Mesenchymal stem cell (in vitro differentiated cells and primary cell): ENCODE measurements at regions not wholly inside any gene's neighbourhood (a gene's known extent, or its start where the extent isn't known, plus 50 kb on each side); places are given as distances from the start of the nearest gene placed in this dataset.
"Not testable (repeated sequence)": the region's sequence is repeated elsewhere in the genome, so short reads cannot be mapped to it uniquely, and the experiment has no call there.

Experiments used
- DNase-seq: peaks from one replicate; pipeline ENCODE4 v3.0.0-alpha.2; 2013
- H2AFZ ChIP-seq: one replicate; pipeline ENCODE4 v1.6.1; 2013; ENCODE audit warnings: low read depth, mild to moderate bottlenecking, control low read depth, inconsistent platforms, low read length, moderate library complexity
- H2AK5ac ChIP-seq: 2 replicates; pipeline ENCODE4 v1.6.1; 2013; ENCODE audit warnings: low read length, moderate library complexity, mild to moderate bottlenecking, inconsistent platforms; ENCODE audit not compliant: severe bottlenecking
- H2BK120ac ChIP-seq: one replicate; pipeline ENCODE4 v1.6.1; 2013; ENCODE audit warnings: low read depth, mild to moderate bottlenecking, inconsistent platforms, low read length, moderate library complexity
- H2BK12ac ChIP-seq, 2 experiments: one replicate each; pipeline ENCODE4 v1.6.1; 2013; ENCODE audit warnings: inconsistent platforms in 2 of 2, low read length in 2 of 2, mild to moderate bottlenecking in 2 of 2, moderate library complexity in 2 of 2, control low read depth in 1 of 2
- H2BK15ac ChIP-seq: one replicate; pipeline ENCODE4 v1.6.1; 2013; ENCODE audit warnings: mild to moderate bottlenecking, low read depth, inconsistent platforms; ENCODE audit not compliant: poor library complexity, severe bottlenecking
- H2BK5ac ChIP-seq: 2 replicates; pipeline ENCODE4 v1.6.1; 2013; ENCODE audit warnings: low read depth, mild to moderate bottlenecking, low read length, control low read depth, inconsistent platforms; ENCODE audit not compliant: poor library complexity, severe bottlenecking
- H3K14ac ChIP-seq, 2 experiments: one replicate each; pipeline ENCODE4 v1.6.1; 2013; ENCODE audit warnings: inconsistent platforms in 2 of 2, low read length in 2 of 2, control low read depth in 1 of 2, mild to moderate bottlenecking in 1 of 2, moderate library complexity in 1 of 2
- H3K18ac ChIP-seq, 2 experiments: one replicate each; pipeline ENCODE4 v1.6.1; 2013; ENCODE audit warnings: inconsistent platforms in 2 of 2, low read length in 2 of 2, control low read depth in 1 of 2, low read depth in 1 of 2, mild to moderate bottlenecking in 1 of 2
- H3K23ac ChIP-seq, 2 experiments: one replicate each; pipeline ENCODE4 v1.6.1; 2013; ENCODE audit warnings: inconsistent platforms in 2 of 2, low read length in 2 of 2, mild to moderate bottlenecking in 2 of 2, moderate library complexity in 2 of 2, control low read depth in 1 of 2
- H3K27ac ChIP-seq: 2 replicates; pipeline ENCODE4 v1.5.1; 2013; ENCODE audit warnings: mild to moderate bottlenecking, moderate library complexity, low read length, control low read depth, inconsistent platforms; ENCODE audit not compliant: poor library complexity, severe bottlenecking
- H3K27me3 ChIP-seq, 2 experiments: 2 replicates each; pipeline versions ENCODE4 v1.6.1 to v1.7.0; 2013; ENCODE audit warnings: low read length in 2 of 2, mild to moderate bottlenecking in 2 of 2, moderate library complexity in 2 of 2, control low read depth in 1 of 2, inconsistent platforms in 1 of 2; ENCODE audit not compliant: control insufficient read depth in 1 of 2, insufficient read depth in 1 of 2
- H3K36me3 ChIP-seq, 2 experiments: 2 replicates each; pipeline versions ENCODE4 v1.6.1 to v1.7.0; 2013; ENCODE audit warnings: low read length in 2 of 2, control low read depth in 1 of 2, inconsistent platforms in 1 of 2, low read depth in 1 of 2, mild to moderate bottlenecking in 1 of 2; ENCODE audit not compliant: insufficient read depth in 2 of 2, control insufficient read depth in 1 of 2
- H3K4ac ChIP-seq, 2 experiments: one replicate each; pipeline ENCODE4 v1.6.1; 2013; ENCODE audit warnings: inconsistent platforms in 2 of 2, low read length in 2 of 2, mild to moderate bottlenecking in 2 of 2, moderate library complexity in 2 of 2, control low read depth in 1 of 2, low read depth in 1 of 2
- H3K4me1 ChIP-seq: 2 replicates; pipeline ENCODE4 v1.6.1; 2013; ENCODE audit warnings: low read depth, low read length, control low read depth; ENCODE audit not compliant: control insufficient read depth, insufficient read depth
- H3K4me2 ChIP-seq: 2 replicates; pipeline ENCODE4 v1.6.1; 2013; ENCODE audit warnings: low read length, mild to moderate bottlenecking, inconsistent platforms; ENCODE audit not compliant: poor library complexity, severe bottlenecking
- H3K4me3 ChIP-seq, 2 experiments: 2 replicates each; pipeline versions ENCODE4 v1.5.1 to v1.7.0; 2013; ENCODE audit warnings: low read length in 2 of 2, mild to moderate bottlenecking in 2 of 2, control low read depth in 1 of 2, low read depth in 1 of 2; ENCODE audit not compliant: insufficient read depth in 1 of 2
- H3K79me1 ChIP-seq: replicated peaks from 2 replicates; pipeline ENCODE4 v1.6.1; 2013; ENCODE audit warnings: mild to moderate bottlenecking, control low read depth, low read length, inconsistent platforms; ENCODE audit not compliant: poor library complexity, severe bottlenecking
- H3K9ac ChIP-seq: 2 replicates; pipeline ENCODE4 v1.7.0; 2013; ENCODE audit warnings: mild to moderate bottlenecking, low read length, moderate library complexity
- H3K9me3 ChIP-seq: 2 replicates; pipeline ENCODE4 v1.7.0; 2013; ENCODE audit warnings: mild to moderate bottlenecking, low read length; ENCODE audit not compliant: control insufficient read depth
- H4K8ac ChIP-seq: one replicate; pipeline ENCODE4 v1.6.1; 2013; ENCODE audit warnings: inconsistent platforms, mild to moderate bottlenecking, low read length, moderate library complexity
- H4K91ac ChIP-seq: one replicate; pipeline ENCODE4 v1.6.1; 2013; ENCODE audit warnings: mild to moderate bottlenecking, low read length, inconsistent platforms
- WGBS: methylation state at CpG from one replicate; pipeline ENCODE4 v1.1.7; 2013; ENCODE audit warnings: mixed read lengths; 5-methylcytosine and 5-hydroxymethylcytosine counted together

DNA sequence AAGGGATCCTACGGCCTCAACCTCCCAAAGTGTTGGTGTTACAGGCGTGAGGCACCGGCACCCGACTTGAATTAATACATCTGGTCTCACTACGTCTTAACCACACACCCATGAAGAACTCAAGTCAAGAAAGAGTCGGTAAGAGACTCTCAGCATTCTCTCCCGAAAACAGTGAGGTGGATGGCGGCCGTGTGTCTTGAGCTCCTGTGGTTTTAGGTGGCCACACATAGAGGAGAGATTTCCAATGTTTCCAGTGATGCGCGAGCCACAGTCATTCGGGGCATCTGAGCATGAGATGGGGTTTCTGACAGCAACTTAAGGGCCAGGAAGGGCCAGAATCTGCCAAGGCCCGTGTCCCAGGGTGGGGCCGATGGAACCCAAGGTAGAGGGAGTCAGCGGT lies 766.4 kb upstream of the DEFB115 start:
- Histone ChIP-seq H2BK12ac (no peak overlapping the region), H3K4me2 (no peak overlapping the region), H3K18ac (no peak overlapping the region), H4K8ac (no peak overlapping the region), H3K4me3 (no peak overlapping the region), H2BK5ac (no peak overlapping the region), H3K23ac (no peak overlapping the region), H3K4ac (no peak overlapping the region), H4K91ac (no peak overlapping the region), H2AFZ (no peak overlapping the region), H2BK15ac (no peak overlapping the region), H3K27ac (no peak overlapping the region), H3K9me3 (no peaks in the 10 kb centered on the region), H3K4me1 (no peaks in the 10 kb centered on the region), H3K36me3 (no peaks in the 10 kb centered on the region), H3K79me1 (no peaks in the 10 kb centered on the region), H3K9ac (no peak overlapping the region), H3K27me3 (no peaks in the 10 kb centered on the region), H2AK5ac (no peak overlapping the region), H2BK120ac (no peak overlapping the region), H3K14ac (no peak overlapping the region)
- WGBS, result 89% methylated on average over 15 of the region's 15 CpGs
- DNase-seq, result no peak

DNA sequence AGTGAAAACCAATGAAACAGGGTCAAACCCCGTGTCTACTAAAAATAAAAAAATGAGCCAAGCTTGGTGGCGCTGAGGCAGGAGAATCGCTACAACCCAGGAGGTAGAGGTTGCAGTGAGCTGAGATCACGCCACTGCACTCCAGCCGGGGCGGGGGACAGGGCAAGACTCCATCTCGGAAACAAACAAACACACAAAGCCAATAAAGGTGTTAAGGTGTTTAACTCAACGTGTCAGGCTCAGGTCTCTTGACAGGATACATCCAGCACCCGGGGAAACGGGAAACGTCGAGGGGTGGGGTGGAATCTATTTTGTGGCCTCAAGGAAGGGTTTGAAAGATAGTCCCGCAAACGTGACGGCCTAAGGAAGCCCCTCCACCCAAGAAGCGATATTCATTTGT lies 760.8 kb upstream of the DEFB115 start:
- H4K91ac ChIP-seq, H3K4me1 ChIP-seq, H3K27ac ChIP-seq, H3K9me3 ChIP-seq, H3K14ac ChIP-seq, DNase-seq, H3K4ac ChIP-seq, H2BK12ac ChIP-seq, H2BK15ac ChIP-seq, H2BK5ac ChIP-seq, H3K23ac ChIP-seq, H3K18ac ChIP-seq, H3K36me3 ChIP-seq, H3K4me3 ChIP-seq, H2BK120ac ChIP-seq, H3K79me1 ChIP-seq, H3K4me2 ChIP-seq, H4K8ac ChIP-seq, H2AFZ ChIP-seq, H2AK5ac ChIP-seq, H3K9ac ChIP-seq: not testable (repeated sequence)
- 85% methylated on average over 12 of the region's 16 CpGs for WGBS
- peaks cover 0 to 12% of the 10 kb centered on the region in 2 experiments for H3K27me3 ChIP-seq

DNA sequence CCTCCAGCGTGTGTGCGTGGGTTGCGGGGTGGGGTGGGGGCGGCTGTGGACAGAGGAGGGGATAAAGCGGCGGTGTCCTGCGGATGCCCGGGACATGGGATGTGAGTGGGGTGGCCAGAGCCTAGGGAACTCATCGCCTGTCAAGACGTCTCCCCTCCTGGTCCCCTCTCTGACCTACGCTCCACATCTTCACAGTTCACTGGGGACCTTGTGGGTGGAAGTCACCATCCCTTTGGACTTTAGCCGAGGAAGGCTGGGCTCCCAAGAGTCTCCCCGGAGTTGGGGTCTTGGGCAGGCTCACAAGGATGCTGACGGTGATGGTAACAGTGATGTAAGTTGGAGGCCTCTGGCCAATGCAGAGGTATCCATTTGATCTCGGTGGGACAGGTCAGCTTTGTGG lies 760.3 kb upstream of the DEFB115 start:
- not testable (repeated sequence) for H3K4me3 ChIP-seq, H3K18ac ChIP-seq, H3K9me3 ChIP-seq, H2AK5ac ChIP-seq, H3K27ac ChIP-seq, H3K79me1 ChIP-seq, DNase-seq, H3K4ac ChIP-seq, H2BK12ac ChIP-seq, H2AFZ ChIP-seq, H3K14ac ChIP-seq, H3K23ac ChIP-seq, H3K4me2 ChIP-seq, H3K4me1 ChIP-seq, H4K8ac ChIP-seq, H3K9ac ChIP-seq, H2BK15ac ChIP-seq, H4K91ac ChIP-seq, H2BK120ac ChIP-seq, H3K36me3 ChIP-seq, H2BK5ac ChIP-seq
- 84% methylated on average over 5 of the region's 15 CpGs for WGBS
- peaks cover 0 to 12% of the 10 kb centered on the region in 2 experiments for H3K27me3 ChIP-seq

DNA sequence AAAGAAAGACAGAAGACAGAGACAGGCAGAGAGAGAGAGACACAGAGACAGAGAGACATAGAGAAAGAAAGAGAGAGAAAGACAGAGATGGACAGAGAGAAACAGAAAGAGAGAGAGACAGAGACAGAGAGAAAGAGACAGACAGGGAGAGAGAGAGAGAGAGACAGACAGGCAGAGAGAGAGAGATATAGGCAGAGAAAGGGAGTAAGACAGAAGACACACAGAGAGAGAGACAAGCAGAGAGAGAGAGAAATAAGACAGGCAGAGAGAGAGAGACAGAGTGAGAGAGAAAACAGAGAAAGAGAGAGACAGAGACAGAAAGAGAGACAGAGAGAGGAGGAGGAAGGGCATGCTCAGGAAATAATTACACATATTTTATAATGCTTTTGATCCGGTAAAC lies 758.3 kb upstream of the DEFB115 start:
- WGBS, result 88% methylated on average over 1 of the region's 1 CpG
- Histone ChIP-seq H2AFZ (no peak overlapping the region), H3K23ac (no peak overlapping the region), H3K36me3 (no peaks in the 10 kb centered on the region), H3K4ac (no peak overlapping the region), H4K91ac (no peak overlapping the region), H4K8ac (no peak overlapping the region), H2AK5ac (no peak overlapping the region), H2BK12ac (no peak overlapping the region), H3K18ac (no peak overlapping the region), H2BK15ac (no peak overlapping the region), H3K27me3 (peaks cover 0 to 15% of the 10 kb centered on the region in 2 experiments), H3K14ac (no peak overlapping the region), H3K9me3 (no peaks in the 10 kb centered on the region), H2BK5ac (no peak overlapping the region), H3K4me1 (no peaks in the 10 kb centered on the region), H3K9ac (no peak overlapping the region), H3K4me3 (no peak overlapping the region), H3K79me1 (no peaks in the 10 kb centered on the region), H3K27ac (no peak overlapping the region), H3K4me2 (no peak overlapping the region), H2BK120ac (no peak overlapping the region)
- no peak for DNase-seq
